Brain microvascular endothelial cell (primary cell): ENCODE measurements at regions not wholly inside any gene's neighbourhood (a gene's known extent, or its start where the extent isn't known, plus 50 kb on each side); places are given as distances from the start of the nearest gene placed in this dataset.

ENCODE experiments used
- DNase-seq: peaks from one replicate; pipeline ENCODE4 v3.0.0-alpha.2; 2020
- H3K27ac ChIP-seq: fragments of 250-450 bp; sonication (Bioruptor Pico); 2 replicates; pipeline ENCODE4 v1.5.1; 2020; ENCODE audit warnings: mild to moderate bottlenecking, moderate library complexity
- H3K27me3 ChIP-seq: fragments of 250-450 bp; sonication (Bioruptor Pico); replicated peaks from 2 replicates; pipeline ENCODE4 v1.5.1; 2020; ENCODE audit warnings: mild to moderate bottlenecking
- H3K36me3 ChIP-seq: fragments of 250-450 bp; sonication (Bioruptor Pico); replicated peaks from 2 replicates; pipeline ENCODE4 v1.5.1; 2020; ENCODE audit warnings: mild to moderate bottlenecking
- H3K4me3 ChIP-seq: 2 replicates; pipeline ENCODE4 v1.5.1; 2011; ENCODE audit warnings: low read depth, mild to moderate bottlenecking, control low read depth, low read length, moderate library complexity
- CTCF ChIP-seq: IDR thresholded peaks from 2 replicates; pipeline ENCODE4 v1.5.1; 2011; ENCODE audit warnings: low read depth, mild to moderate bottlenecking, moderate library complexity, low read length, control low read depth, inconsistent platforms; ENCODE audit errors: missing control alignments
- in situ Hi-C: cut with HindIII; loops from 2 replicates; pipeline ENCODE4 v1.10.0; 2017; ENCODE audit warnings: low sequenced_read_pairs, low pct_ligation_motif_present

- no peak for TF ChIP-seq CTCF
- Histone ChIP-seq H3K27ac (no peak overlapping the region), H3K36me3 (no peaks in the 10 kb centered on the region), H3K27me3 (no peaks in the 10 kb centered on the region), H3K4me3 (no peak overlapping the region)
- in situ Hi-C loops, result no loop called here
- DNase-seq, result no peak
Measured at GRCh38 chr2:226074391-226074790, 674.9 kb downstream of the NYAP2 start.

GRCh38 chr2:226073496-226074160 is 674.1 kb downstream of the NYAP2 start:
- Histone ChIP-seq H3K36me3 (no peaks in the 10 kb centered on the region), H3K27me3 (no peaks in the 10 kb centered on the region), H3K4me3 (no peak overlapping the region), H3K27ac (no peak overlapping the region)
- no peak for DNase-seq
- in situ Hi-C loops, result no loop called here
- TF ChIP-seq CTCF, result no peak

GRCh38 chr2:226066873-226067272 is 667.4 kb downstream of the NYAP2 start:
- in situ Hi-C loops, result no loop called here
- Histone ChIP-seq H3K36me3 (no peaks in the 10 kb centered on the region), H3K4me3 (no peak overlapping the region), H3K27ac (no peak overlapping the region), H3K27me3 (no peaks in the 10 kb centered on the region)
- no peak for TF ChIP-seq CTCF
- DNase-seq, result no peak

GRCh38 chr2:226066391-226066790 is 666.9 kb downstream of the NYAP2 start:
- no peak for TF ChIP-seq CTCF
- Histone ChIP-seq H3K36me3 (no peaks in the 10 kb centered on the region), H3K27me3 (no peaks in the 10 kb centered on the region), H3K27ac (no peak overlapping the region), H3K4me3 (no peak overlapping the region)
- DNase-seq, result no peak
- in situ Hi-C loops, result no loop called here

GRCh38 chr2:226064932-226065570 is 665.5 kb downstream of the NYAP2 start:
- no peak for TF ChIP-seq CTCF
- in situ Hi-C loops, result no loop called here
- Histone ChIP-seq H3K27ac (no peak overlapping the region), H3K4me3 (no peak overlapping the region), H3K36me3 (no peaks in the 10 kb centered on the region), H3K27me3 (no peaks in the 10 kb centered on the region)
- no peak for DNase-seq
